Hippocampal formation (tissue), 2 donors: ENCODE measurements at regions not wholly inside any gene's neighbourhood (a gene's known extent, or its start where the extent isn't known, plus 50 kb on each side); places are given as distances from the start of the nearest gene placed in this dataset.
"Not testable (repeated sequence)": the region's sequence is repeated elsewhere in the genome, so short reads cannot be mapped to it uniquely, and the experiment has no call there.

Experiments used
- DNase-seq, 2 donors: peaks; one replicate each; lab custom pipeline; 2025; lab: John Stamatoyannopoulos, UW

DNA sequence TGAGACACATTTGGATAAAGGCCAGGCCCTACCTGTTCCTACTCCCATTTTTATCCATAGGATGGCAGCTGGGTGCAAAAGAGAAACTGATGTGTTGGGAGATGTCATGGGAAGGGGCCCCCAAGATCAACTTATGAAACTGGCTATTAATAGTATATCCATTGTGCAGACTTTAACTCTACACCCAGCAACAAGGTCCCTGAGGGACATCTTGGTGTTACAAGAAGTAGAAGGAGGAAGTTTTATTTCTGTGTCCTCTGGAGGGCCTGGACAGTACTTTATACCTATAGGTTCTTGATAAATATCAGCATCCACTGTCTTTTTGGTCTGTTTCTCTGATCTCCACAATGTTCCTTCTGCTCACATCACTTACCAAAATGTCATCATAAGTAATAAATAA lies 84.6 kb downstream of the BTG1 start:
- no peak for DNase-seq

DNA sequence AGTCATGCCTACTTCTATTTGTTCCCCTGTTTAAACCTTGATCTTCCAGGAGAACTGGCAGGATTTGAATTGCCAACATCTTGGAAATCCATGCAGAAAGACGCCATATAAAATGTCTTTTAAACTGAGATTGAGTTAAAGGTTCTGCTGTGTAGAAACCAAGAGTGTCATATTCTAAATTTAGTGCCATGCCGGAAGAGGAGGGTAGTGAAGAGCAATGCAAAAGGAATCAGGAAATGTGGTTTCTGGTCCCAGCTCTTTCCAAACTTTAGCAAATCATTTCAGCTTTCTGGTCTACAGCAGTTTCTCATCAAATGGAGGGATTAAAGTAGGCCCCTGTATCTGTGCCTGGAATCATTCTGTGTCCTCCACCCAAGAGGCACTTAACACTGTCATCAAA lies 85.7 kb downstream of the BTG1 start:
- DNase-seq: no peak

DNA sequence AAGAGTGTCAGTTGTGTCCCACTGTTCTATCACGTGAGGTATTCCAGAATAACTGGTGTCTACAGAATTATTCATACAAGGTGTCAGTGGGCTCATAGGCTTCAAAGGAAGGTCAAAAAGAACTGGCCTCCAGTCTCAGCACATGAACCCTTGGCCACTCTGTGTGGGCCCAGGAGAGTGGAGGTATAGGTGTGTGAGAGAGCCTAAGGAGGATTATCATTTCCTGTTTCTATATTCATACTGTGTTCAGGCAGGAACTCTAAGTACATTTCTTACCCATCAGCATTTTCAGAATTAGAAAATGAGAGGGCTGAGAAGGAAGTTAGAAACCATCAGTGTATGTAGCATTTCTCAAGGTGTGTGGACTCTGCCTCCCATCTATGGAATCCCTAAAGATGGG lies 87.0 kb downstream of the BTG1 start:
- no peak for DNase-seq

DNA sequence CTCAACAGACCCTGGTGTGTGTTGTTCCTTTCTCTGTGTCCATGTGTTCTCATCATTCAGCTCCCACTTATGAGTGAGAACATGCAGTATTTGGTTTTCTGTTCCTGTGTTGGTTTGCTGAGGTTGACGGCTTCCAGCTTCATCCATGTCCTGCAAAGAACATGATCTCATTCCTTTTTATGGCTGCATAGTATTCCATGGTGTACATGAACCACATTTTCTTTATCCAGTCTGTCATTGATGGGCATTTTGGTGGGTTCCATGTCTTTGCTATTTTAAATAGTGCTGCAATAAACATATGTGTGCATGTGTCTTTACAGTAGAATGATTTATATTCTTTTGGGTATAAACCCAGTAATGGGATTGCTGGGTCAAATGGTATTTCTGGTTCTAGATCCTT lies 88.9 kb downstream of the BTG1 start:
- not testable (repeated sequence) for DNase-seq

DNA sequence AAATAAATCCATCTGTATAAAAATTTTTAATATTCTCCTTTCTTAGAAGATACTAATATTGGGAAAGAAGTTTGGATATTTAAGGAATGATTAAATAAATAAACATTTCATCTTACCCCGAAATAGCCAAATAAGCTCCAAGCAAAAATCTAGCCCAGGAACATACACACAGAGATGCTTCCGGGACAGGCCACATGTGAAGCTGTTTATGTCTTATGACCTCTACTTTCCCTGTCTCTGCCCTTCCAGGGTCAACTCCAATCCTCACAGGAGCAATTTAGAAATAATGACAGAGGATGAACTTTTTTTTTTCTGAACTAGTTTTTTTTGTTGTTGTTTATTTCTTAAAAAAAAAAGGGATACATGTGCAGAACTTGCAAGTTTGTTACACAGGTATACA lies 89.4 kb downstream of the BTG1 start:
- DNase-seq: no peak

DNA sequence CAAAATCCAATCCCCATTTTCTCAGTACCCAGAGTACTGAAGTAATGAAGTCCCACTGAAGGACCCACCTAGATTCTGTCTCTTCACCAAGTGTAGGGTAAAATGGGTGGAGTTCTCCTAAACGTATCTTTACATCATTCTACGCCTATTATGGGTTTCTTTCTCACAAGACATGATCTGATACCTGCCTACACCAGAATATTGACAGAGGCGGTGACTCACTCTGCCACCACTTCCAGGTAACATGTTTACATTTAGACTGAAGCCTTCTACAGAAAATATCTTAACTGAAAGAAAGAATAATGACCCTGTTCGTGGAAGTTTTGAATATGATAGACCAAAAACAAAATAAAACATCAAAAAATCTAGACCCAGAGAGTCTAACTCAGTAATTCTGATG lies 89.8 kb downstream of the BTG1 start:
- no peak for DNase-seq

DNA sequence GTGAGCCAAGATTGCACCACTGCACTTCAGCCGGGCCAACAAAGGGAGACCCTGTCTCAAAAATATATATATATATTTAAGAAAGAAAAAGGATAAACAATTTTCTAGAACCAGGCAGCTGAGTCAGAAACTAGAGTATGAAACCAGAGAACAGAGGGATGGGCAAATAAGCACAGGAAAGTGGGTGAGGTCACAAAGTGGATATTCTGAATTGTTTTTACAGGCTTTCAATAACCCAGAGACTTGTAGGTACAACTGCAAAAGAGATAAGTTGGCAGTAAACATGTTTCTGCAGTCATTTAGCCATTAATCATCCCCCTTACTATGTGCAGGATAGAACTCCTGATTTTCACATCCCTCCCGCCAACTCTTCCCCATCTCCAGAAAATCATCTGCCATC lies 94.2 kb downstream of the BTG1 start:
- DNase-seq: no peak

DNA sequence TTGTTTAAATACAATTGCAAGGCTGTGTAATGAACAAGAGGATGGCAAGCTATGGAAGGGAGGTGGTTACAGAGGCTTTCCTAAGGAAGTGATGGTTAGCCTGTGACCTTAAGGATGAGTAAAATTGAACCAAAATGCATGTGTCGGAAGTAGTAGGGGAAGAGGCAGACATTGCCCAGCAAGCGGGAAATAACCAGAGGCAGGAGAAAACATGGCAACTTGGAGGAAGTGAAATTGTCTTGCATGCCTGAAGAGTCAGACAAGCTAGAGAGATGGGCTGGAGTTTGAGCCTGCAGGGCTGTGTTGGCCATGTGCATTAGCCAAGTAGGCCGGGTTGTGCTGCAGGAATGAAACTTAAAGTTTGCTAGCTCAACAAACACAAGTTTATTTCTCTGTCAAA lies 96.2 kb downstream of the BTG1 start:
- DNase-seq: no peak

DNA sequence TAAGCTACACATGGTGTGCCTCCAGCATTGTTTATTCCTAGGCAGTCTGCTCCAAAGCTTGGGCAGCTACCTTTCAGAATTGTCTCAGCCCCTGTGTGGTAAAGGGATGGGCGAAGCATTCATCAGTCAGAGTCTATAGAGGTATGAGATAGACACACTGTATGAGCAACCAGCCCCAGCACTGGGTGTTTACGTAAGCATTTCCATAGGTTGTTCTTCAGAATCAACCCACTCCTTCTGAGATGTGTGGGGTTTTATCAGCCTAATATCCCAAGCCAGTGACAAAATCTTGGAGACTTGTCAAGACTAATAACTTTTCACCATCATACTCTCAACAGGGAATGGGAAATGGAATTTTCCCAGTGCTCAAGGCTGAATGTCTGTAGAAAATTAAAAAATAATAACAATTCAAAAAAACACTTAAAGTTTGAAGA lies 98.2 kb downstream of the BTG1 start:
- DNase-seq: no peak

DNA sequence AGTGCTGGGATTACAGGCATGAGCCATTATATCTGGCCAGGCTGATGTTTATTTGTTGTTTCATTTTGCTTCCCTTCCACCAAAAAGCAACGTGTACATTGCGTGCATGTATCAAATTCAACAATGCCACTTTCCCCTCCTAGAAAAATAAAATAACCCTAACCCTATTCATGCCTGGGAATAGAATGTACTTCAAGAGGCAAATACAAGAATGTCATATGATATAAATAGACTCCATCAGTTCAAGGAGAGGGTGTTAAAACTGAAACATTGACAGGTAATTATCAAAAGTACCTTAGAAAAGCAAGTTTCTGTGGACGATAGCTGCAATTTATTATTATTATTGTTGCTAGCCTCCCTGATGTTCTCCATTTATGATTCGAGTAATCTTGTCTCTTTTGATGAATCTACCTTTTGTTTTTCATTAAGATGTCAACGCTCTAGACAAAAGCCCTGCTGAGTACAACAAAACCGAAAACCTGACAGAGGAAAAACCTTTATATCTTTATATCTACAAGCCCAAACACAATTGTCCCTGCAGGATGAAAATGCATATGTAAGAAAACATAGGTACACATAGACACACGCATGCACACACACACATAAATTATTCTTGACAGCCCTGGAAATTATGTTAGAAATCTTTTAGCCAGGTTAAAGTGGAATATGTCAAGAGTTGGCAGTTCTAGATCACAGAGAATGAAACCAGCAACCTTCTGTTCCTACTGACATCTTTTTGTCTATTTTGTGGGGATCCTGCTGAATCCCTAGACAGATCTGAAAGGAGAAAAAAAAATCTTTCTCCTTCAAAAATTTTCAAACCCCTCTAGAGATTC lies 98.9 kb downstream of the BTG1 start:
- DNase-seq: no peak

DNA sequence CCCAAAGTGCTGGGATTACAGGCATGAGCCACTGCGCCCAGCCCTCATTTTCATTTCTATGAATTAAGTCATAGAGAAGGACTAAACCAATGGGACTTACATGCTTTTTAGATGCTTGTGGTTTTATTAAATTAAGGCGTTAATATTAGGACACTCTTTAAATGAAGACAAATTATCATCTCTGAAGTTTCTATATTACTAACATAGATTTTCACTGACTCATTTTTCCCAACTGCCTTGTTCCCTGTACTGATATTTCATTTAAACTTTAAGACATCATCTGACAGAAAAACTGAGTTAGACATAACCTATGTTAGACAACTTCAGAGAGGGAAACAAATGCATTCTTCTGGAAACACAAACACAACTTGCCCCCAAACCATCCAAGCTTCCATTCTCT lies 99.8 kb downstream of the BTG1 start:
- no peak for DNase-seq

DNA sequence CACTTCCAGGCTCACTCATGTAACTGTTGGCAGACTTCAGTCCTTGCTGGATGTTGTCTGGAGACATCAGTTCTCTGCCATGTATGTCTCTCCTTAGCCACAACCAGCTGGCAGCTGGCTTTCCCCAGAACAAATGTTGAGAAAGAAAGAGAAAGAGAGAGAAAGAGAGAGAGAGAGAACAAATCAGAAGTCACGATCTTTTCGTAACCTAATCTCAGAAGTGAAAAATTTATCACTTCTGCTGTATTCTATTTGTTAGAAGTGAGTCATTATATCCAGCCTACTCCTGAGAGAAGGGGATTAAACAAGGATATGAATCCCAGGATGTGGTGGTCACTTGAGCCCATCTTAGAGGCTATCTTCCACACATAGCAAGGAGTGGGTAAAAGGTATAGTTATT lies 101.2 kb downstream of the BTG1 start:
- DNase-seq: no peak

DNA sequence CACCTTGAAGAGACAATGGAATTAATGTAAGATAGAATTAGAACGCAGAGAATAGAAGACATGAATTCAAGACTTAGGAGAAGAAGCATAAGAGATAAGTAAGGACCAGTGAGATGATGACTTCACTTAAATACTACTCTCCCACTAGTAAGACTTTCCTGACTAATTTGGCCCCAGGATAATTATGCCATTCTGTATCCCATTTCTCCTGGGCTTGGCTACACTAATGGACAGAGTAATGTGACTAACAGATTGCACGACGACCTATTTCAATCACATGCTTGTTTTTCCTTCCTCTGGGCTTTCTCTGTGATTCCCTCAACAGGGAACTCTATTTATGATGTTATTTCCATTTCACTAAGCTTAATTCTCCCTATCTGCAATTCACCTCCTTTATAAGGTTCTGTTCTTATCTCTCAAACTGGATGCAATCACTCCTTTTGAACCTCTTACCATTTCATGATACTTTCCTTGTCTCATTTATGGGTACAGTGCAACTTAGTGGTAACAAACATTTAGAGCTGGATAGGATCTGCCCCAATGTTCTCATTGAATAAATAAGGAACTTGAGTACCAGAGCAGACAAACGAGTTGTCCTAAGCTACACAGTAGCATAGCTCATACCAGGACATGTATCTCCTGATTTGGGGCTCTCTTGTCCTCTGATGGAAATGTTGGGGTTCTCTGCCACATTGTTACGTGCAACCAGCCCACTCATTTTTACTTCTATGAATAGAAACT lies 102.7 kb downstream of the BTG1 start:
- DNase-seq: no peak

DNA sequence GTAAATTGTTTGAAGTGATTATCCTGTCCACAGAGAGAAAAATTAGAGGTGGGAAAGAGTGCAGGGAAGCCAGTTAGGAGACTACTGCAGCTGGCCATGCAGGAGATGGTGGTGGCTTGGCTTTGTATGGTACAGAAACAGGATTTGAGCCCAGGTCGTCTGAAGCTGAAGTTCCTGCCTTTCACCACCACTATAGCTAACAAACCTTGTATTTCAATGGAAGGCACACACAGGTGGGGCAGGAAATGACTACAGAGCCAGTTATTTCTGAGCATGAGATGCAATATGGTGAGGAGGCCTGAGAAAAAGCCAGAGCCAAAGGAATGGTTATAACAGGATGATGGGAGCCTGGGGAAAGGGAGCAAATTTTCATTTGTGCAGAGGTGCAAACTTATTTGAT lies 103.9 kb downstream of the BTG1 start:
- no peak for DNase-seq

DNA sequence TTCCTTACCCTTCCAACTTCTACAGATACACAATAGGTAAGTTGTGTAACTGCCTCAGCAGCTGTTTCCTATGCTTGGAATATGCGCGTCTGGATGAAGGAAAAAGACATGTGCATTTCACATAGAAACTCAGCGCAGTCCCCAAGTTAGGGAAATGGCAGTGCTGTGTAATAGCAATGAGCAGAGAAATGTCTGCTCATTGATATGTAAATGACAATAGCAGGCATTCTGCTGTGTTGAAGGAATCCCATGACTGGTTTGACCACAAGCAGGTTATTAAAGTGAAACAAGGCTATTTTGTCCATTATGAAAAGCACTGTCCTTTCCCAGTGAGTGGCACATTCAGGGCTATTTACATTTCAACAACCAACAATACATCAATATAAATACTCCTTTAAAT lies 106.6 kb downstream of the BTG1 start:
- no peak for DNase-seq

DNA sequence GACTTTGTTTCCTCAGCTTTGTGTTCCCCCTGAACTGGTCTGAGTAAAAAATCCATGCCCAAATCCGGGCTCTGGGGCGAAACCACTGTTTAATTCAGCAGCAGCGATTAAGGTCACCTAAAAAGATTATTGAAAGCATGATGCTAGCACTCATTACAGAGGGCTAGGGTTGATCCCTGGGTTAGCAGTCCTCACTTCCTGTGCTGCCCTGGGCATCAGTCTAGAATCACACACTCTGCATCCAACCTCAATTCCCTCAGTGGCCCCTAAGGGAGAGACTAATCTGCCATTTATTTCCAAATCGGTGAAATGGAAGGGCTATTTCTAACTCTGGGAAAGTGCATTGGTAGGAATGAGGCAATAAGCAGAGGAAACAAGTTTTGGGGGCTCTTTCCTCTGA lies 107.2 kb downstream of the BTG1 start:
- no peak for DNase-seq

DNA sequence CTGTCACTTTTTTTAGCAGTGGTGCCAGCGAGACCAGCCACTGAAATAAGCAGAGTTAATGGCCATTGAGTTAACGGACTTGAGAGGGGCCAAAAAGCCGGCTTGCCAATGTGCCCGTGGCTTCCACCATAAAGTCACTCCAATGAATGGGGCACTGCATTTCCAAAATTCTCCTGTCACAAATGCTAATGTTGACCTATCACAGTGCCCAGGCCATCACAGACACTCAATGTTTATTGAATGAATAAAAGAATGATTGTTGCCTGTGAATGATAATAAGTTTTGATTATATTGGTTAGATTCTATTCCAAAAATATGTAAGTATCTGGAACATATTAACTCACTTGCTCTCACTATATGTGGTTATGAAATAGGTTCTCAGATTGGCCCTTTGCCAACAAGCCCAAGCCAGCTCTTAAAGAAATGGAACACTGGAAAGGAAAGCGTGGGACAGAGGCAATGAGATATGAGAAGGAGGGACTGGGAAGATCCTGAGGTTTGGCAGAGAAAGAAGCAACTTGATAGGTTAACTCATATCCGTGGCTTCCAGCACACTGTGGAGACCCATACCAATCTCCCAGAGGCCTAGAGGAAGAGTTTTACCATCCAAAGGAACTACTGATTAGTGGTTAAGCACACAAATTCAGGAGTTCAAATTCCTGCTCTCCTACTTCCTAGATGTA lies 108.7 kb downstream of the BTG1 start:
- DNase-seq: no peak

DNA sequence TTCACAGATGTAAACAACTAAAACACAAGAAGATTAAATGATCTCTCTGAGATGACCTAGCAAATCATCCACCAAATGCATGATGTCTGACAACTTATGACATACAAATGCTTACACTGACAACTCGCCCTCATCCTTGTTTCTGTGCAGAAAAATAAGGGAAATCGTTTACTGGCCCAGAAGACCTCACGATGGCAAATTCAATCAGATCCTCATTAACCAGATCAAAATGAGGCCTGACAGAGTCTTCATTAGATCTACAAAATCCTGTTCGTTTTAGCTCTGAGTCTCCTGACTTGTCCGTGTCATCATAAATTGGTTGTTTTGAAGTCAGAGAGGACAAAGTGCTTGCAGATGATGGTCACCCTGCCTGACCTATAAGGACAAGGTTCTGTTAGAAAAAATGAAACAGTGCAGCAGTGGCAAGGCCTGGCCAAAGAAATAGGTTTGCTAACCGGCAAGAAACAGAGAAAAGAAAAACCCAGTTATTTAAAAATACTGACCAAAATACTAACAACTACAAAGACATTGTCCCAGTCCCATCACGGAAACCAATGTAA lies 109.5 kb downstream of the BTG1 start:
- no peak for DNase-seq

DNA sequence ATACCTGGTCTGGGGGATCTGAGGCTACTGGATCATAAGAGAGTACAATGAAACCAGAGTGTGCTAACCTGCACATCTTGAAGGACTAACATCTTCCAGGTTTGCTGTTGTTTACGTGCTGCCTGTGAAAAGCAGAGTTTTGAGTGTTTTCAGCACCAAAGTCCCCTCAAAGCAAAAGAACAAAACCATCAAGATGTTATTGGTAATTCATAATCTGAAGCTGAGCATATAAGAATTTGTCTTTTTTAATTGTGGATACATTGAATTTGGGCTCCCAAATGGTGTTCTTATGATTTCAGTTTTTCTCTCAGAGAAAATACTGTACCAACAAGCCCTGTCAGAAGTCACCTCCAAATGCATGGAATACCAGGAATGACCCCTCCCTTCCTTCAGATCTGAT lies 110.2 kb downstream of the BTG1 start:
- no peak for DNase-seq

DNA sequence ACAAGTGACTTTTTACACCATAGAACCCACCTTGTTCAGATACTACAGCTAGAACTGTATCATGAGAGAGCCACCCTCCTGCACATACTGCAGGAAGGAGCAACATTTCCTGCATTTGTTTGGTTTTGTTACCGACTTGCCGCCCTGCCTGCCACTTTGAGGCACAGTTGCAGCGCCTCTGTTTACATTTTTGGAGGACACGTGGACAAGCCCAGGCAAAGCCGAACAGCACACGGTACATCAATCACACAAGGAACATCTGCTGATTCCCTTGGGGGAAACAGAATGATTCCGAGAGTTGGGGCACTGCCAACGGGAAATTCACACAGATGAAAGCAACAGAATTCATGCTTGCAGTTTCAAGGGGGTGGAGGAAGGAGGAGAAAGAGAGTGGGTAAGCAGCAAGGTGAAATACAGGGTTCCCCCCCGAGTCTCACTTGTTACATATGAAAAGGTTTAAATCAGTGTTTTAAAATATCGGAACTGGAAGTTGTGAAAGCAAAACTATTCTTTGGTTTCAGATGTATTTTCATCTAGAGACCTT lies 110.7 kb downstream of the BTG1 start:
- DNase-seq: peak in 1 of 2 donors; percentile 8

DNA sequence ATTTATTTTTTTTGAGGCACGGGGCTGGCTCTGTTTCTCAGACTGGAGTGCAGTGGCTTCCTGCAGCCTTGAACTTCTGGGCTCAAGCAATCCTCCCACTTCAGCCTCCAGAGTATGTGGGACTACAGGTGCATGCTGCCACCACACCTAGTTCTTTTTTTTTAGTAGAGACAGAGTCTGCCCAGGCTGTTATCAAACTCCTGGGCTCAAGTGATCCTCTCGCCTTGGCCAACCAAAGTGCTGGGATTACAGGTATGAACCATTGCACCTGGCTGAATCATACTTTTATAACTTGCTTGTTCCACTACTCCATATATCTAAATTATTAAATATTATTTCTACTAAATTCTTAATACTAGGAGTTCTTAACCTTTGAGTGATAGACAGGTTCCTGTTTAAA lies 111.6 kb downstream of the BTG1 start:
- no peak for DNase-seq

DNA sequence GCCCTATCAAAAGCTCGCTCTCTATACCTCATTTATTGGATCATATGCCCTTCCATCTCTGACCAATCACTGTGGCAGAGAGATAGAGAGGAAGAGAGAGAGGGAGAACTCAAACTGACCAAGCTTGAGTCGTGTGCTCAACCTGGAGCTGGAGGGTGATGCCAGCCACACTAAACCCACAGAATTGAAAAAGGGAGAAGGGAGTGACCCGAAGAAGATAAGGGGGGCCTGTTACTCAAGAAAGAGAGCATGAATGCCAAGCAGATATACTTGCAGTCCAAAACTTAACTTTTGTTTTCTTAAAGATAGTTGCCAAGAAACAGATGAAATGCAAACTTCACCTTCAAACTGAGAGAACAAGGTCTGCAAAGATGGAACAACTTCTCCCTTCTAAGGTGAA lies 112.7 kb downstream of the BTG1 start:
- DNase-seq: no peak
